ENCODE measurements at regions not wholly inside any gene's neighbourhood (a gene's known extent, or its start where the extent isn't known, plus 50 kb on each side); places are given as distances from the start of the nearest gene placed in this dataset.

DNA sequence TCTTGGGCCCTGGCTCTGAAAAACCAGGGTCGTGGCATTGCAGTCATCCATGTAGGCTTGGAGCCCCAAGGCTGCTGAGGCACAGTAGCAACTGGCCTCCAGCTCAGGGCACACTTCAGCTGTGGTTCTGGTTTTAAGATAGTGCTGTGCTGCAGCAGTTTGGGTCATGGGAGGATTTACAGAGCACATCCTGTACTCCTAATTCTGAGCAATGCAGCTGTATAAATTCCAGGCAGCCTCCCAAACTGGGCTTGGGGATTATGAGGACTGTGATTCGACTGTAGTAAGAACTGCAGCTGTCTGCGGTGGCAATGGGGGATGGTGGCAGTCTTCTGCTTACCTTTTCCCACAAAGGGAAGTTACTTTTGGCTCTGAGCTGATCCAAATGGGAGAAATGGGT, 536.3 kb upstream of the GCFC2 start:
- TF ChIP-seq SIN3A (IDR thresholded peaks at IDR 0.05; ENCODE audit: borderline replicate concordance, low read depth, low read length) (no peak), ZNF124 (CRISPR knock-in tag; IDR thresholded peaks at IDR 0.05) (no peak), GABPB1 (CRISPR knock-in tag; IDR thresholded peaks at IDR 0.05) (no peak)
- TF ChIP-seq, protein P1, sequence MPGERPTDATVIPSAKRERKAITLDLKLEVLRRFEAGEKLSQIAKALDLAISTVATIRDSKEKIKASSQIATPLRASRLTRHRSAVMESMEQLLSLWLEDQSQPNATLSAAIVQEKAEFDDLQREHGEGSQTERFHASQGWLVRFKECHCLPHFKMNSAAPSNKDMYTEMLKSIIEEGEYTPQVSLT (CRISPR knock-in tag; IDR thresholded peaks at IDR 0.05; ENCODE audit: borderline replicate concordance, low read depth): no peak
